GM19463 (cell line): ENCODE measurements at regions not wholly inside any gene's neighbourhood (a gene's known extent, or its start where the extent isn't known, plus 50 kb on each side); places are given as distances from the start of the nearest gene placed in this dataset.
"Not testable (repeated sequence)": the region's sequence is repeated elsewhere in the genome, so short reads cannot be mapped to it uniquely, and the experiment has no call there.

Source experiments
- ATAC-seq: cut with Tn5 transposase; IDR thresholded peaks from one replicate; pipeline ENCODE4 v1.9.1; 2021; ENCODE audit warnings: mild to moderate bottlenecking, moderate library complexity; ENCODE audit not compliant: unreplicated experiment

- ATAC-seq = no peak
Observed at GRCh38 chr18:29928081-29928480, 1114.5 kb downstream of the DSC3 start.

- no peak for ATAC-seq
Observed at GRCh38 chr18:29925566-29925965, 1117.0 kb downstream of the DSC3 start.

GRCh38 chr18:29912351-29912750 lies 1130.2 kb downstream of the DSC3 start:
- ATAC-seq = no peak

- no peak for ATAC-seq
Observed at GRCh38 chr18:29892960-29893558, 1149.5 kb downstream of the DSC3 start.

GRCh38 chr18:29883114-29883513 lies 1159.4 kb downstream of the DSC3 start:
- ATAC-seq = no peak

- no peak for ATAC-seq
Observed at GRCh38 chr18:29882620-29883019, 1159.9 kb downstream of the DSC3 start.

GRCh38 chr18:29879763-29880162 lies 1162.8 kb downstream of the DSC3 start:
- ATAC-seq = no peak

GRCh38 chr18:29874519-29875098 lies 1167.9 kb downstream of the DSC3 start:
- ATAC-seq = no peak

- ATAC-seq = no peak
Observed at GRCh38 chr18:29873211-29873610, 1169.3 kb downstream of the DSC3 start.

- no peak for ATAC-seq
Observed at GRCh38 chr18:29871246-29871645, 1171.3 kb downstream of the DSC3 start.

- ATAC-seq = no peak
Observed at GRCh38 chr18:29862824-29863223, 1179.7 kb downstream of the DSC3 start.

GRCh38 chr18:29855637-29856036 lies 1186.9 kb downstream of the DSC3 start:
- no peak for ATAC-seq

GRCh38 chr18:29853126-29853525 lies 1189.4 kb downstream of the DSC3 start:
- no peak for ATAC-seq

GRCh38 chr18:29849144-29849543 lies 1193.4 kb downstream of the DSC3 start:
- ATAC-seq = no peak

- ATAC-seq = no peak
Observed at GRCh38 chr18:29841631-29842030, 1200.9 kb downstream of the DSC3 start.

GRCh38 chr18:29840089-29840488 lies 1202.5 kb downstream of the DSC3 start:
- no peak for ATAC-seq

- not testable (repeated sequence) for ATAC-seq
Observed at GRCh38 chr18:29838961-29839360, 1203.6 kb downstream of the DSC3 start.

- ATAC-seq = no peak
Observed at GRCh38 chr18:29838556-29838955, 1204.0 kb downstream of the DSC3 start.

GRCh38 chr18:29823671-29824070 lies 1218.9 kb downstream of the DSC3 start:
- ATAC-seq = no peak

- ATAC-seq = no peak
Observed at GRCh38 chr18:29821544-29821943, 1221.0 kb downstream of the DSC3 start.

- ATAC-seq = no peak
Observed at GRCh38 chr18:29811519-29811918, 1231.0 kb downstream of the DSC3 start.

- no peak for ATAC-seq
Observed at GRCh38 chr18:29780816-29781215, 1261.7 kb downstream of the DSC3 start.

- no peak for ATAC-seq
Observed at GRCh38 chr18:29779096-29779495, 1263.4 kb downstream of the DSC3 start.
